ENCODE measurements at regions not wholly inside any gene's neighbourhood (a gene's known extent, or its start where the extent isn't known, plus 50 kb on each side); places are given as distances from the start of the nearest gene placed in this dataset.

- TF ChIP-seq POLR2AphosphoS5 (IDR thresholded peaks at IDR 0.05; ENCODE audit: borderline replicate concordance, low read depth, low read length) (no peak), FOXP2 (optimal IDR thresholded peaks at IDR 0.05; ENCODE audit: control extremely low read depth, extremely low read length, insufficient read depth) (no peak)
Observed at GRCh38 chrX:16466640-16467432, 183.1 kb upstream of the S100G start.

All from SK-N-MC (cell line).